K562 (cell line): ENCODE measurements at regions not wholly inside any gene's neighbourhood (a gene's known extent, or its start where the extent isn't known, plus 50 kb on each side); places are given as distances from the start of the nearest gene placed in this dataset.

Experiments used
- ATAC-seq: fragments of 200-7000 bp; cut with Tn5 transposase; 3 replicates; pipeline ENCODE4 v1.9.1; 2020; ENCODE audit warnings: moderate library complexity
- BruUV-seq: library from RNA; stranded (reverse); fragments of 400-500 nt; replicated peaks from 2 replicates; lab custom pipeline; 2021; lab: Mats Ljungman, UMichigan
- CTCF ChIA-PET: fragments of 300-600 bp; formaldehyde crosslinking; extraction: SDS; loops from one replicate; lab custom pipeline; 2021; ENCODE audit warnings: low intra/inter-chr PET ratio; lab: Yijun Ruan, JAX
- POLR2A ChIA-PET: fragments of 300-600, 350-650 bp; sonication (Branson Sonifier 250); formaldehyde crosslinking; extraction: SDS; loops from one replicate; lab custom pipeline; 2021; ENCODE audit warnings: antibody characterized with exemption, inconsistent platforms; lab: Yijun Ruan, JAX
- DNase-seq, 4 experiments: peaks; one replicate each; pipeline versions ENCODE4 v3.0.0 to v3.0.0-alpha.2; 2011 to 2018; ENCODE audit warnings: low spot score in 3 of 4, mixed read lengths in 3 of 4; ENCODE audit errors: extremely low read depth in 1 of 4
- FAIRE-seq: peaks from 2 replicates; lab custom pipeline; 2011; peaks lifted over from hg19 to GRCh38; lab: Jason Lieb, UNC
- H2AFZ ChIP-seq: 2 replicates; pipeline ENCODE4 v1.6.0; 2011; ENCODE audit warnings: low read depth, low read length, control low read depth, inconsistent platforms
- H3K27ac ChIP-seq: fragments of 200-600 bp; 3 replicates; pipeline ENCODE4 v1.8.0; 2011; ENCODE audit warnings: low read depth, mild to moderate bottlenecking, control low read depth, inconsistent platforms, low read length, moderate library complexity, mixed read lengths; ENCODE audit errors: extremely low read depth
- H3K27me3 ChIP-seq, 2 experiments: fragments of 300-600 bp in 1 of 2; 2 replicates in 1 of 2; 3 replicates in 1 of 2; pipeline versions ENCODE4 v1.6.0 to v1.8.0; 2011; ENCODE audit warnings: inconsistent platforms in 2 of 2, low read length in 2 of 2, mild to moderate bottlenecking in 1 of 2, mixed read lengths in 1 of 2, moderate library complexity in 1 of 2; ENCODE audit not compliant: control insufficient read depth in 2 of 2, insufficient read depth in 2 of 2
- H3K36me3 ChIP-seq: fragments of 300-600 bp; 3 replicates; pipeline ENCODE4 v1.8.0; 2011; ENCODE audit warnings: mild to moderate bottlenecking, low read length, inconsistent platforms; ENCODE audit not compliant: control insufficient read depth, insufficient read depth
- H3K4me1 ChIP-seq, 2 experiments: fragments of 200-600 bp in 1 of 2; replicated peaks in 1 of 2; 2 replicates in 1 of 2; 3 replicates in 1 of 2; pipeline versions ENCODE4 v1.5.1 to v1.8.0; 2011; ENCODE audit warnings: inconsistent platforms in 2 of 2, low read length in 2 of 2, mild to moderate bottlenecking in 1 of 2, mixed read lengths in 1 of 2, moderate library complexity in 1 of 2; ENCODE audit not compliant: control insufficient read depth in 2 of 2, insufficient read depth in 2 of 2
- H3K4me2 ChIP-seq: 2 replicates; pipeline ENCODE4 v1.6.1; 2011; ENCODE audit warnings: low read length, control low read depth, inconsistent platforms, mixed read lengths; ENCODE audit not compliant: insufficient read depth
- H3K4me3 ChIP-seq: fragments of 200-600 bp; sonication (generic), shearing (Covaris generic); 2 replicates; pipeline ENCODE4 v1.5.1; 2016; ENCODE audit warnings: control low read depth, inconsistent platforms
- H3K79me2 ChIP-seq: fragments of 200-600 bp; 3 replicates; pipeline ENCODE4 v1.8.0; 2011; ENCODE audit warnings: low read length, inconsistent platforms; ENCODE audit not compliant: control insufficient read depth, insufficient read depth
- H3K9ac ChIP-seq, 2 experiments: 2 replicates each; pipeline versions ENCODE4 v1.6.0 to v1.6.1; 2011; ENCODE audit warnings: low read depth in 2 of 2, low read length in 2 of 2, control low read depth in 1 of 2, inconsistent platforms in 1 of 2, mild to moderate bottlenecking in 1 of 2, mixed read lengths in 1 of 2; ENCODE audit not compliant: insufficient read depth in 1 of 2
- H3K9me1 ChIP-seq: one replicate; pipeline ENCODE4 v1.6.0; 2011; ENCODE audit warnings: inconsistent platforms, mild to moderate bottlenecking, low read length, moderate library complexity; ENCODE audit not compliant: control insufficient read depth, insufficient read depth
- H3K9me3 ChIP-seq: replicated peaks from 2 replicates; pipeline ENCODE4 v1.5.1; 2011; ENCODE audit warnings: low read depth, low read length, inconsistent platforms; ENCODE audit not compliant: control insufficient read depth, insufficient read depth
- H4K20me1 ChIP-seq: replicated peaks from 2 replicates; pipeline ENCODE4 v1.6.1; 2011; ENCODE audit warnings: low read length, inconsistent platforms, mixed read lengths; ENCODE audit not compliant: control insufficient read depth, insufficient read depth
- DACH1 ChIP-seq: fragments of 450-650 bp; IDR thresholded peaks from 2 replicates; pipeline ENCODE4 v1.6.1; 2018; ENCODE audit not compliant: partially characterized antibody
- ELF1 ChIP-seq: fragments of 200-800 bp; sonication (Bioruptor generic); IDR thresholded peaks from 2 replicates; pipeline ENCODE4 v1.6.1; 2016; ENCODE audit warnings: missing genetic modification characterization, missing compliant biosample characterization
- MIER1 ChIP-seq: fragments of 450-650 bp; IDR thresholded peaks from 2 replicates; pipeline ENCODE4 v1.6.1; 2016; ENCODE audit warnings: antibody characterized with exemption, mild to moderate bottlenecking, low read depth
- MTA1 ChIP-seq: fragments of 450-650 bp; IDR thresholded peaks from 2 replicates; pipeline ENCODE4 v1.6.1; 2017; ENCODE audit warnings: borderline replicate concordance
- MYBL2 ChIP-seq, 2 experiments: fragments of 450-650 bp in 1 of 2; sonication (generic) in 1 of 2; formaldehyde crosslinking in 1 of 2; IDR thresholded peaks; 2 replicates each; pipeline versions ENCODE4 v1.6.1 to v1.8.1; 2017 to 2022; ENCODE audit warnings: borderline replicate concordance in 1 of 2, inconsistent platforms in 1 of 2, low read depth in 1 of 2, mild to moderate bottlenecking in 1 of 2, missing genetic modification reagents in 1 of 2, moderate library complexity in 1 of 2
- NFYB ChIP-seq: IDR thresholded peaks from 2 replicates; pipeline ENCODE4 v1.6.1; 2011; ENCODE audit warnings: mild to moderate bottlenecking, moderate library complexity; ENCODE audit not compliant: insufficient read length; ENCODE audit errors: extremely low read depth
- PRPF4 ChIP-seq: fragments of 200-400 bp; formaldehyde crosslinking; IDR thresholded peaks from one replicate; pipeline ENCODE4 v1.6.1; 2017; ENCODE audit warnings: low read length, low read depth, mild to moderate bottlenecking; ENCODE audit not compliant: insufficient read depth, poor library complexity, severe bottlenecking
- ZNF212 ChIP-seq: fragments of 450-650 bp; formaldehyde crosslinking; IDR thresholded peaks from 2 replicates; pipeline ENCODE4 v1.4.0; 2020; ENCODE audit warnings: mild to moderate bottlenecking
- ZNF224 ChIP-seq: sonication (generic); formaldehyde crosslinking; IDR thresholded peaks from 2 replicates; pipeline ENCODE4 v1.8.0; 2022; ENCODE audit warnings: mild to moderate bottlenecking, missing genetic modification reagents
- ZNF740 ChIP-seq, 3 experiments: fragments of 200-800 bp in 1 of 3; sonication (Bioruptor generic) in 1 of 3; sonication (generic) in 1 of 3; formaldehyde crosslinking in 1 of 3; IDR thresholded peaks; 2 replicates each; pipeline versions ENCODE4 v1.6.1 to v1.8.0; 2016 to 2022; ENCODE audit warnings: mild to moderate bottlenecking in 2 of 3, missing compliant biosample characterization in 2 of 3, missing genetic modification characterization in 2 of 3, missing genetic modification reagents in 1 of 3
- WGBS: fragments of 100-300 bp; shearing (Covaris generic); methylation state at CpG from one replicate; pipeline ENCODE4 v1.1.6; 2016; ENCODE audit warnings: low coverage, mixed read lengths; ENCODE audit not compliant: insufficient coverage; ENCODE audit errors: missing lambda C conversion rate; 5-methylcytosine and 5-hydroxymethylcytosine counted together
- in situ Hi-C: fragments of 300-500 bp; cut with MboI; formaldehyde crosslinking; loops from 4 replicates; pipeline ENCODE4 v1.15.0; 2018; ENCODE audit warnings: inconsistent platforms, mixed read lengths
- intact Hi-C: fragments of 100-400 bp; cut with micrococcal nuclease; formaldehyde crosslinking; loops from 2 replicates; pipeline ENCODE4 v1.14.2; 2022
- TF ChIP-seq, protein P1 (sequence below): fragments of 450-650 bp; IDR thresholded peaks from 2 replicates; pipeline ENCODE4 v1.6.1; 2017; ENCODE audit warnings: mild to moderate bottlenecking, moderate library complexity

DNA sequence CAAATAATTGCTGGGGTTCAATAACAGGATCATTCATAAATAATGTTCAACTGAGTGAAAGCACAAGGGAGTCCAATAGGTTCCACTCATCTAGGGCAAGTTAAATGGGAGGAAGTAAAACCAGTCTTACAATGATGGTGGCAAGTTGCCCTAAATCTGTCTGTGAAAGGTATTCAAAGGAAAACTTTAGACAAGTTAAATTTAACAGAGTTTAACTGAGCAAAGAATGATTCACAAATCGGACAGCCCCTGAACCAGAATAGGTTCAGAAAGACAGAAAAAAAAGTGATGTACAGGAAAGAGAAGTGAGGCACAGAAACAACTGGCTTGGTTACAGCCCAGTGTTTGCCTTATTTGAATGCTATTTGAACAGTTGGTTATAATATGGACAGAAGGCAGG is 183.5 kb upstream of the ADGRL4 start:
- Histone ChIP-seq H3K9me3 (no peaks in the 10 kb centered on the region), H3K79me2 (no peaks in the 10 kb centered on the region), H4K20me1 (no peaks in the 10 kb centered on the region), H2AFZ (no peak overlapping the region), H3K9ac (no peak overlapping the region), H3K36me3 (no peaks in the 10 kb centered on the region), H3K4me2 (no peak overlapping the region), H3K9me1 (no peaks in the 10 kb centered on the region), H3K4me3 (no peak overlapping the region), H3K27ac (no peak overlapping the region), H3K27me3 (no peaks in the 10 kb centered on the region), H3K4me1 (no peaks in the 10 kb centered on the region)
- 0% methylated on average over 1 of the region's 1 CpG for WGBS
- no peak for FAIRE-seq
- in situ Hi-C loops: no loop called here
- BruUV-seq: no TSS peak
- no peak for TF ChIP-seq ZNF212 (CRISPR knock-in tag)
- TF ChIP-seq PRPF4: no peak
- no peak for TF ChIP-seq ELF1 (tag)
- TF ChIP-seq ZNF740 (CRISPR knock-in tag; IDR thresholded peaks at IDR 0.05): no peak
- TF ChIP-seq ZNF740 (tag; IDR thresholded peaks at IDR 0.05): no peak
- no peak for TF ChIP-seq MYBL2 (IDR thresholded peaks at IDR 0.05; ENCODE audit: low read depth)
- no peak for TF ChIP-seq MYBL2 (CRISPR knock-in tag; IDR thresholded peaks at IDR 0.05; ENCODE audit: borderline replicate concordance)
- no peak for TF ChIP-seq NFYB
- no peak for TF ChIP-seq ZNF224 (CRISPR knock-in tag)
- no peak for TF ChIP-seq MTA1
- TF ChIP-seq DACH1: no peak
- TF ChIP-seq, protein P1, sequence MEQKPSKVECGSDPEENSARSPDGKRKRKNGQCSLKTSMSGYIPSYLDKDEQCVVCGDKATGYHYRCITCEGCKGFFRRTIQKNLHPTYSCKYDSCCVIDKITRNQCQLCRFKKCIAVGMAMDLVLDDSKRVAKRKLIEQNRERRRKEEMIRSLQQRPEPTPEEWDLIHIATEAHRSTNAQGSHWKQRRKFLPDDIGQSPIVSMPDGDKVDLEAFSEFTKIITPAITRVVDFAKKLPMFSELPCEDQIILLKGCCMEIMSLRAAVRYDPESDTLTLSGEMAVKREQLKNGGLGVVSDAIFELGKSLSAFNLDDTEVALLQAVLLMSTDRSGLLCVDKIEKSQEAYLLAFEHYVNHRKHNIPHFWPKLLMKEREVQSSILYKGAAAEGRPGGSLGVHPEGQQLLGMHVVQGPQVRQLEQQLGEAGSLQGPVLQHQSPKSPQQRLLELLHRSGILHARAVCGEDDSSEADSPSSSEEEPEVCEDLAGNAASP: no peak
- no peak for TF ChIP-seq MIER1
- no peak for ATAC-seq
- intact Hi-C loops: no loop called here
- CTCF ChIA-PET: no interaction called here
- DNase-seq: no peak
- POLR2A ChIA-PET: no interaction called here
